Activated T-cell treated with anti-CD3 and anti-CD28 coated beads, Interleukin-2, amount 50 U/mL, for 4 hours (primary cell): ENCODE measurements at regions not wholly inside any gene's neighbourhood (a gene's known extent, or its start where the extent isn't known, plus 50 kb on each side); places are given as distances from the start of the nearest gene placed in this dataset.
"Not testable (repeated sequence)": the region's sequence is repeated elsewhere in the genome, so short reads cannot be mapped to it uniquely, and the experiment has no call there.

Source experiments
- ATAC-seq, 2 donors: fragments of 200-7000 bp; cut with Tn5 transposase; one replicate each; pipeline ENCODE4 v1.10.0; 2021
- DNase-seq: peaks from one replicate; pipeline ENCODE4 v3.0.0-alpha.2; 2020
- H3K27me3 Mint-ChIP-seq: one replicate; pipeline ENCODE4 v1.8.0; 2021; ENCODE audit warnings: low read depth, mixed read lengths
- H3K36me3 Mint-ChIP-seq: one replicate; pipeline ENCODE4 v1.8.0; 2022; ENCODE audit warnings: mixed read lengths; ENCODE audit not compliant: insufficient read depth
- H3K4me1 Mint-ChIP-seq: one replicate; pipeline ENCODE4 v1.8.0; 2021; ENCODE audit warnings: low read depth, mixed read lengths
- H3K4me3 Mint-ChIP-seq: one replicate; pipeline ENCODE4 v1.8.0; 2021; ENCODE audit warnings: mild to moderate bottlenecking, moderate library complexity, mixed read lengths
- H3K9me3 Mint-ChIP-seq: one replicate; pipeline ENCODE4 v1.8.0; 2021; ENCODE audit warnings: mixed read lengths

DNA sequence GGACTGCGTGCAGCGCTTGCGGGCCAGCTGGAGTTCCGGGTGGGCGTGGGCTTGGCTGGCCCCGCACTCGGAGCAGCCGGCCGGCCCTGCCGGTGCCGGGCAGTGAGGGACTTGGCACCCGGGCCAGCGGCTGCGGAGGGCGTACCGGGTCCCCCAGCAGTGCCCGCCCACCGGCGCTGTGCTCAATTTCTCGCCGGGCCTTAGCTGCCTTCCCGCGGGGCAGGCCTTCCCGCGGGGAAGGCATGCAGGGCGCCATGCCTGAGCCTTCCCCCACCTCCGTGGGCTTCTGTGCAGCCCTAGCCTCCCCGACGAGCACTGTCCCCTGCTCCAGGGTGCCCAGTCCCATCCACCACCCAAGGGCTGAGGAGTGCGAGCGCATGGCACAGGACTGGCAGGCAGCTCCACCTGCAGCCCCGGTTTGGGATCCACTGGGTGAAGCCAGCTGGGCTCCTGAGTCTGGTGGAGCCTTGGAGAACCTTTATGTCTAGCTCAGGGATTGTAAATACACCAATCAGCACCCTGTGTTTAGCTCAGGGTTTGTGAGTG lies 975.0 kb upstream of the NRXN1 start:
- not testable (repeated sequence) for H3K27me3 Mint-ChIP-seq, DNase-seq
- peaks cover 15% of the 10 kb centered on the region for H3K9me3 Mint-ChIP-seq

DNA sequence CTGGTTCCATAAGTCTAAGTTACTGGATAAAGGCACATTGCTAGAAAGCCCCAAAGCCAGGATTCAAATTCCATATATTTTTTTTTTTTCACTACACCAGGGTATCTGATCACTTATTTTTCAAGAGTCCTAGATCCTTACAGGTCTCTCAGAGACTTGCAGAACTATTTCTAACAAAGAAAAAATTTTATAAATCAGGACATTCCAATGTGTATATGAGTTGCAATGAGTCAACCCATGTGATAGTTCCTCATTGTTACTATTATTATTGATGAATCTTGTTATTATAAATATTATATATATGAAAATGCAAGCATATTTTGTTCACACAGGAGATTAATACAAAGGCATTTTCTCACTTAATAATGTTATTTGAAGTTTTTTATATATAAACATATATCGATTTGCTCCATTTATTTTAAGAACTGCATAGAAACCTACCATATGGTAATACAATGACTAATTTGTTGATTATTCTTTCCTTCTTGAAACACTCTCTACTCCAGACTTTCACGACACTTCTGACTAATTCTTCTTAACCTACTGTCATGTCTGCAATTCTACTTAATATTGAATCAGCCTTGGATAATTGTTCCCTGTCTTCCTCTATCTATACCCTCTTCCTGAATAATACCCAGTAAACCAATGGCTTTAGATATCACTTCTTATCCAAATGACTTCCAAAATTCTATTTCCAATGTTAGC lies 968.4 kb upstream of the NRXN1 start:
- Mint-ChIP-seq H3K9me3 (peaks cover 8% of the 10 kb centered on the region), H3K4me3 (no peak overlapping the region), H3K36me3 (no peaks in the 10 kb centered on the region), H3K27me3 (no peaks in the 10 kb centered on the region), H3K4me1 (no peaks in the 10 kb centered on the region)
- ATAC-seq (no peak), DNase-seq (no peak)

More for the DNA sequence above, 975.0 kb upstream of the NRXN1 start:
- not testable (repeated sequence) for H3K4me1 Mint-ChIP-seq, ATAC-seq, H3K36me3 Mint-ChIP-seq, H3K4me3 Mint-ChIP-seq

GRCh38 chr2:51998890-51999289 lies 967.0 kb upstream of the NRXN1 start:
- DNase-seq (no peak), ATAC-seq (no peak)
- Mint-ChIP-seq H3K27me3 (no peaks in the 10 kb centered on the region), H3K4me1 (no peaks in the 10 kb centered on the region), H3K4me3 (no peak overlapping the region), H3K9me3 (peaks cover 8% of the 10 kb centered on the region), H3K36me3 (no peaks in the 10 kb centered on the region)

- Mint-ChIP-seq H3K27me3 (no peaks in the 10 kb centered on the region), H3K36me3 (no peaks in the 10 kb centered on the region), H3K4me3 (no peak overlapping the region), H3K4me1 (no peaks in the 10 kb centered on the region), H3K9me3 (peaks cover 8% of the 10 kb centered on the region)
- DNase-seq (no peak), ATAC-seq (no peak)
Measured at GRCh38 chr2:51997571-51997970, 965.6 kb upstream of the NRXN1 start.

DNA sequence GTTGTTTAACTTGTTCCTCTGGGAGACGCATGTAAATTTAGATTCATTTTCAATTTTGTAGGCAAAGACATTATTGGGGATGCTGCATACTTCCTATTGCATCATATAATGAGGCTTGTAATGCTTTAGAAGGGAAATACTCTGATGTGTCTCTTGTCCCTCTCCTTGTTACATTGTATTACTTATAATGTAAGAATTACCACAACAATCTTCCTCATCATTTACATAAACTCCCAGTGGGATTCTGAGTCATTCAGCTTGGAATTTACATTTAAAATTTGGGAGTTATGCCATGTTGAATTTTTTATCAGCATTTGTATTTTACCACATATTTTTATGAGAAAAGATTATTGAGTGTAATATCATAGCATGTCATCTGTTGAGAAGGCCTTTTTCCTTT lies 963.4 kb upstream of the NRXN1 start:
- Mint-ChIP-seq H3K27me3 (no peaks in the 10 kb centered on the region), H3K4me1 (no peaks in the 10 kb centered on the region), H3K9me3 (peaks cover 4% of the 10 kb centered on the region), H3K36me3 (no peaks in the 10 kb centered on the region), H3K4me3 (no peak overlapping the region)
- ATAC-seq (no peak), DNase-seq (no peak)

- Mint-ChIP-seq H3K27me3 (no peaks in the 10 kb centered on the region), H3K4me3 (no peak overlapping the region), H3K9me3 (peaks cover 4% of the 10 kb centered on the region), H3K36me3 (no peaks in the 10 kb centered on the region), H3K4me1 (no peaks in the 10 kb centered on the region)
- DNase-seq (no peak), ATAC-seq (no peak)
Measured at GRCh38 chr2:51994123-51994763, 962.3 kb upstream of the NRXN1 start.

DNA sequence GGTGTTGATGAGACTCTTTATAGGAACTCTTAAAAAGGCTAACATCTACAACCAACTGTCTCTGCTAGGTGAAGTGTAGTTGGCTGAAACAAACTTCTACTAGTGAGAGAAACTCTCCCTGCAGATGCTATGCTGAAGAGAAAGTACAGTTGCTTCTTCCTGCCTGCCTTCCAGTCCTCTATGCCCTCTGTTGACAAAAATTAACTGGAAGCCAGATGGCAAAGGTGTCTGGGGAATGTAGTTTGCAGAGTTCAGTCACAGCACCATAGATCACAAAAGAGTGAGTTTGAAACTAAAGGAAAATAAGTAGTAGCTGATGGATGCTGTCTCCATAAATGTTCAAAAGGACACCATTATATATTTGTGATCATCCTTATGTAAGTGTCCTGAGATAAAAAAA lies 958.8 kb upstream of the NRXN1 start:
- no peak for DNase-seq
- no peaks in the 10 kb centered on the region for H3K36me3 Mint-ChIP-seq
- no peaks in the 10 kb centered on the region for H3K27me3 Mint-ChIP-seq
- no peaks in the 10 kb centered on the region for H3K4me1 Mint-ChIP-seq
- H3K4me3 Mint-ChIP-seq, result no peak overlapping the region
- no peaks in the 10 kb centered on the region for H3K9me3 Mint-ChIP-seq
- ATAC-seq, result no peak

DNA sequence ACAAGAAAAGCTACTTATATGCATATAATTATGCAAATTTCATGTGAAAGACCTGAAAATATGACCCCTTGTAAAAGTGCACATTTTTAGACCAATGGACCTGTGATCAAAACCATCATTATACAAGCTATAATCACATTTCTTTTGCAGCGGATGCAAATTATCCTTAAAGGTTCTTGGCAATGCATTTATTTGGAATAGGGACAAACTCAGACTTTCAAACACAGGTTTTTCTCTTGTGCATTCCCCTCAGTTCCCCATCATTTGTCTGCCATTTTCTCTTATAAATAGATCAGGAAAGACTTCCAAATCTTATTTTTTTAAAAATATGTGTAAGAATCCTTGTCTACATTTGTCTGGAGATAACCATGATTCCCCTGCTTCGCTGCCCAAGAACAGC lies 954.2 kb upstream of the NRXN1 start:
- no peaks in the 10 kb centered on the region for H3K9me3 Mint-ChIP-seq
- DNase-seq, result no peak
- ATAC-seq, result no peak
- no peaks in the 10 kb centered on the region for H3K36me3 Mint-ChIP-seq
- H3K27me3 Mint-ChIP-seq, result no peaks in the 10 kb centered on the region
- no peak overlapping the region for H3K4me3 Mint-ChIP-seq
- no peaks in the 10 kb centered on the region for H3K4me1 Mint-ChIP-seq

- Mint-ChIP-seq H3K27me3 (no peaks in the 10 kb centered on the region), H3K9me3 (peaks cover 8% of the 10 kb centered on the region), H3K36me3 (no peaks in the 10 kb centered on the region), H3K4me1 (no peaks in the 10 kb centered on the region), H3K4me3 (no peak overlapping the region)
- ATAC-seq (no peak), DNase-seq (no peak)
Measured at GRCh38 chr2:51981783-51982182, 949.9 kb upstream of the NRXN1 start.

DNA sequence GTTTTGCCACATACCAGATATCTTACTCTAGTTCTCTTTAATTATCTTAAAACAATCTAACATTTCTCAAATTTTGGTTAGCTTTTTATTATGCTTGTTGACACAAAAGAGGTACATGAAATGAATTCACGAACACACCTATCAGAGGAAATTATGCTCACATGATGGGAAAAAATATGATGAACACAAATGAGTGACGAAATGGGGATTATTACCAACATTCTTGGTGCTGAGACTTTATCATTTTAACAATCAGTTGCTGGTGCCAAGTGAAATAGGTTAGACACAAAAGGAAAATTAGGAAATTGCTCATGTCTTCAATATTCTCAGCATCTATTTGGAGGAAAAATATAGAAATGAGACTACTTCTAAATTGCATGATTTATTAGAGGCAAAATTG lies 944.7 kb upstream of the NRXN1 start:
- Mint-ChIP-seq H3K27me3 (no peaks in the 10 kb centered on the region), H3K36me3 (no peaks in the 10 kb centered on the region)
- no peak for ATAC-seq

DNA sequence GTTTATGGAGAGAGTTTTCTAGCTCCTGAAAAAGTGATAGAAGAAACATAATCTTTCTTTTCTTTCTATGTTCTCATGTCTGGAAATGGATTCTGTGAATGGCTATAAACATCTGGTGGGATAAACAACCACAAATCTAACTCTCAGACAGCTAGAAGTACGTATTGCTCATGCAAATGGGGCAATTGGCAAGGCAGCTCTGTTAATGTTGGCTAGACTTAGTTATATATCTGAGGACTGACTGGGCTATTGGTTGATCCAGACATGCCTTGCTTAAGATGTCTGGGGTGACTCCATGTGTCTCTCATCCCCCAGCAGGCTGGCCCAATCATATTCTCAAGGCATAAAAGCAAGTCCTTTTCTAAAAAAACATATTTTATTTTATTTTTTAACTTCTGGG lies 939.2 kb upstream of the NRXN1 start:
- H3K9me3 Mint-ChIP-seq, result peaks cover 13% of the 10 kb centered on the region
- DNase-seq (no peak), ATAC-seq (no peak)
- no peaks in the 10 kb centered on the region for H3K36me3 Mint-ChIP-seq
- no peak overlapping the region for H3K4me3 Mint-ChIP-seq
- H3K27me3 Mint-ChIP-seq, result no peaks in the 10 kb centered on the region
- H3K4me1 Mint-ChIP-seq, result no peaks in the 10 kb centered on the region

More for the DNA sequence above, 944.7 kb upstream of the NRXN1 start:
- H3K9me3 Mint-ChIP-seq, result peaks cover 18% of the 10 kb centered on the region
- no peak overlapping the region for H3K4me3 Mint-ChIP-seq
- DNase-seq, result no peak
- no peaks in the 10 kb centered on the region for H3K4me1 Mint-ChIP-seq

- Mint-ChIP-seq H3K27me3 (no peaks in the 10 kb centered on the region), H3K9me3 (peaks cover 10% of the 10 kb centered on the region), H3K36me3 (no peaks in the 10 kb centered on the region), H3K4me1 (no peaks in the 10 kb centered on the region), H3K4me3 (no peak overlapping the region)
- ATAC-seq, result no peak
- DNase-seq, result no peak
Measured at GRCh38 chr2:51969347-51969746, 937.4 kb upstream of the NRXN1 start.

DNA sequence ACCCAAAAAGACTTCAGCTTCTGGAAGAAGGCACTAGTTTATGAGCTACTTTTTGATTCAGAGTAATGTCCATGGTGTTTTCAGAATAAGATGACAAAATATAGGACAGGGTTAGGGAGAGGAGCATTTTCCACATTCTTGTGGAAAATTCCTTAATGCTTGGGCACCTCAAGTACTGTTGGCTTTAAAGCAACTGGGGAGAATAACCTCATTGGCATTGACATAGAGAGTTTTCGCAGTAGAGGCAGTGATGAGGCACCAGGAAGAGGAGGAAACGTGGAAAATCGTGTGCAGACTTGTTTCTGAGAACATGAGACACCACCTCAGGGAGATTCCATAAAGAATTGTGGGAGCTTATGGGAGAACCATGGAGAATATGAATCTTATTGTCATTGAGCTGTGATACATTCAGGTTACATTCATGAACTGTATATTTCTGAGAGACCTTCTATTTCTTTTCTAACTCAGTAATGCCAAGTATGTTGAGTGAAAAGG lies 929.0 kb upstream of the NRXN1 start:
- DNase-seq, result no peak
- Mint-ChIP-seq H3K9me3 (no peaks in the 10 kb centered on the region), H3K27me3 (no peaks in the 10 kb centered on the region), H3K4me3 (no peak overlapping the region), H3K4me1 (no peaks in the 10 kb centered on the region), H3K36me3 (no peaks in the 10 kb centered on the region)
- no peak for ATAC-seq

GRCh38 chr2:51960281-51960680 lies 928.3 kb upstream of the NRXN1 start:
- Mint-ChIP-seq H3K27me3 (no peaks in the 10 kb centered on the region), H3K4me1 (no peaks in the 10 kb centered on the region), H3K4me3 (no peak overlapping the region), H3K9me3 (no peaks in the 10 kb centered on the region), H3K36me3 (no peaks in the 10 kb centered on the region)
- DNase-seq (no peak), ATAC-seq (no peak)

GRCh38 chr2:51959696-51960095 lies 927.8 kb upstream of the NRXN1 start:
- DNase-seq (no peak), ATAC-seq (no peak)
- H3K4me3 Mint-ChIP-seq, result no peak overlapping the region
- H3K36me3 Mint-ChIP-seq, result no peaks in the 10 kb centered on the region
- H3K27me3 Mint-ChIP-seq, result no peaks in the 10 kb centered on the region
- H3K4me1 Mint-ChIP-seq, result no peaks in the 10 kb centered on the region
- no peaks in the 10 kb centered on the region for H3K9me3 Mint-ChIP-seq
